ENCODE measurements at regions not wholly inside any gene's neighbourhood (a gene's known extent, or its start where the extent isn't known, plus 50 kb on each side); places are given as distances from the start of the nearest gene placed in this dataset.
A peak's percentile ranks its signal among the peaks of the same experiment; 100 is the strongest.

DNA sequence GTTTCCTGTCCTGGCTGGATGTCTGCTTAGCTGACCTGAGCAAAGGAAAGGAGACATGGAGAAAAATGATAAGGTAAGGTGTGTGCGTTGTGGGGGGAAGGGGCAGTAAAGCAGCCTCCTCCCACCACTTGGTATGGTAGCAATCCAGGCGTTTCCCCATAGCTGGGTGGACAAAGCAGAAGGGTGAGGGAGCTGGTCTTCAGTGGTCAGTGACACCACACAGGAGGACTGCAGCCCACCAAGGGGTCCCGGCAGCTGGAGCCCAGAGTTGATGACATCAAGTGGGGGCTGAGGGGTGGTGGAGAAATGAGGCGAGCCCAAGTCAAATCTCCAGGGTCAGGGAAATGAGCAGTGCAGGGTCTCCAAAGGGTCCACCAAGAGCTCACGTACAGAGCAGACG, 69.3 kb upstream of the LRRN2 start:
- H3K27me3 ChIP-seq (ENCODE audit: control insufficient read depth, insufficient read depth, low read length), result no peaks in the 10 kb centered on the region
- H3K4me1 ChIP-seq (ENCODE audit: control insufficient read depth, insufficient read depth, low read length), result peaks cover 8% of the 10 kb centered on the region; the same call in 1 of the 2 replicates
- H3K36me3 ChIP-seq (ENCODE audit: control insufficient read depth, insufficient read depth, low read length), result no peaks in the 10 kb centered on the region
- no peaks in the 10 kb centered on the region for H3K9me3 ChIP-seq (ENCODE audit: control insufficient read depth, insufficient read depth, low read length)
- DNase-seq (ENCODE audit: low read depth, low spot score), result no peak
- no peak overlapping the region for H3K4me3 ChIP-seq (ENCODE audit: low read length)
- H3K27ac ChIP-seq (ENCODE audit: low read length), result no peak overlapping the region
- WGBS (ENCODE audit: insufficient coverage, insufficient read length), result no CpG with 5 or more reads among the region's 6 CpGs

DNA sequence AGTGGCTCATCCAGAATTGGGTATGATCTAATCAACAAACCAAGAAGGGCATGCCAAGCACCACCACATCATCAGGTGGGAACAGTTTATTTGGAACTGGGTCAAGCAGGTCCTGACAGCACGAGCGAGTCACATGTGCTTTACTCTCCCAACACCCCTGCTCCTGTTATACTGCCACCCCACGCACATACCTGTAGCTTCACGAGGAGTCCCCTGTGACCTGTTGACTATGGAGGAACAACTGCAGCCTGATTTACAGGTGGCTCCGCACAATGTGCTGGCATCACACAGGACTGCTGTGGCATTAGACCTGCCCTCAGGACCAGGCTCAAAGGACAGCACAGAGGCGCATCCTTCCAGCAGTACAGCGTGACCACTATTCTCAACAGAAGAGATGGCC, 70.8 kb upstream of the LRRN2 start:
- H3K9me3 ChIP-seq (ENCODE audit: control insufficient read depth, insufficient read depth, low read length), result no peaks in the 10 kb centered on the region
- H3K27me3 ChIP-seq (ENCODE audit: control insufficient read depth, insufficient read depth, low read length), result no peaks in the 10 kb centered on the region
- no peak for DNase-seq (ENCODE audit: low read depth, low spot score)
- H3K36me3 ChIP-seq (ENCODE audit: control insufficient read depth, insufficient read depth, low read length), result no peaks in the 10 kb centered on the region
- H3K4me1 ChIP-seq (ENCODE audit: control insufficient read depth, insufficient read depth, low read length), result peaks cover 3% of the 10 kb centered on the region; the same call in 1 of the 2 replicates
- H3K27ac ChIP-seq (ENCODE audit: low read length), result no peak overlapping the region
- H3K4me3 ChIP-seq (ENCODE audit: low read length), result no peak overlapping the region
- no CpG with 5 or more reads among the region's 7 CpGs for WGBS (ENCODE audit: insufficient coverage, insufficient read length)

DNA sequence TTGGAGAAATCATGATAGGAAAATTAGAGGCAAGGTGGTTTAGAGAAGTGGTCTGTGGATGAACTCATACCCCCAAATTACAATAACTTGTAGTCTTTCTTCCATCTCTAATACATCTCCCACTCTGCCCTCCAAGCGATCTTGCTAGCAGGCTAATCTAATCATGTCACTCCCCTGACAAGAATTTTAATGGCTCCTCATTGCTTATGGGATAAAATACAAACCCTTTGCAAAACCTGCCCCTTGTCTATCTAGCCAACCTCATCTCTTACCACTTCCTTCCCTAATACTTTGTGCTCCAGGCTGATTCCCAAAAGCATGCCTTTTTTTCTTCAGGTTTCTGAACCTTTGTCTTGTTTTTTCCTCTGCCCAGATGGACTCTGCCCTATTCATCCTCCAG, 71.3 kb upstream of the LRRN2 start:
- H3K27ac ChIP-seq (ENCODE audit: low read length), result no peak overlapping the region
- no peaks in the 10 kb centered on the region for H3K4me1 ChIP-seq (ENCODE audit: control insufficient read depth, insufficient read depth, low read length)
- WGBS (ENCODE audit: insufficient coverage, insufficient read length), result no CpG with 5 or more reads among the region's 1 CpG
- DNase-seq (ENCODE audit: low read depth, low spot score), result no peak
- H3K27me3 ChIP-seq (ENCODE audit: control insufficient read depth, insufficient read depth, low read length), result no peaks in the 10 kb centered on the region
- H3K36me3 ChIP-seq (ENCODE audit: control insufficient read depth, insufficient read depth, low read length), result no peaks in the 10 kb centered on the region
- H3K4me3 ChIP-seq (ENCODE audit: low read length), result no peak overlapping the region
- no peaks in the 10 kb centered on the region for H3K9me3 ChIP-seq (ENCODE audit: control insufficient read depth, insufficient read depth, low read length)

DNA sequence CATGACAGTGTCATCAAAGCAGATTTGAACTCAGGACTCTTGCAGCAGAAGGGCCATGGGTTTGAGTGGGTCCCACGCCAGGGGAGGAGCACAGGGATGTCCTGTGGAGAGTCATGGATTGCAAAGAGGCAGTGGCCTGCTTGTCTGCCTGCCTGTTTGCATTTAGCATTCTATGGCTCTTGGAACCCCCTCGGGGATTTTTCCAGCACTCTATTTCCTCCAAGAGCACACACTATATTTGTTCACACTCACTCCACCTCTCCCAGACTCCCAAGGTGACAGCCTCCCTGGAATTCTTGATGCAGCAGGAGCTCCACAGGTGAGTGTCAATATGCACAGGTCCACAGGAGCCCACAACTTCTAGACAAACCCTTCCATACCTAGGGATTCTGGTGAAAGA, 73.1 kb upstream of the LRRN2 start:
- no peaks in the 10 kb centered on the region for H3K9me3 ChIP-seq (ENCODE audit: control insufficient read depth, insufficient read depth, low read length)
- no peaks in the 10 kb centered on the region for H3K36me3 ChIP-seq (ENCODE audit: control insufficient read depth, insufficient read depth, low read length)
- no peaks in the 10 kb centered on the region for H3K27me3 ChIP-seq (ENCODE audit: control insufficient read depth, insufficient read depth, low read length)
- no peaks in the 10 kb centered on the region for H3K4me1 ChIP-seq (ENCODE audit: control insufficient read depth, insufficient read depth, low read length)
- H3K4me3 ChIP-seq (ENCODE audit: low read length), result no peak overlapping the region
- no CpG with 5 or more reads among the region's 2 CpGs for WGBS (ENCODE audit: insufficient coverage, insufficient read length)
- no peak for DNase-seq (ENCODE audit: low read depth, low spot score)
- H3K27ac ChIP-seq (ENCODE audit: low read length), result no peak overlapping the region

DNA sequence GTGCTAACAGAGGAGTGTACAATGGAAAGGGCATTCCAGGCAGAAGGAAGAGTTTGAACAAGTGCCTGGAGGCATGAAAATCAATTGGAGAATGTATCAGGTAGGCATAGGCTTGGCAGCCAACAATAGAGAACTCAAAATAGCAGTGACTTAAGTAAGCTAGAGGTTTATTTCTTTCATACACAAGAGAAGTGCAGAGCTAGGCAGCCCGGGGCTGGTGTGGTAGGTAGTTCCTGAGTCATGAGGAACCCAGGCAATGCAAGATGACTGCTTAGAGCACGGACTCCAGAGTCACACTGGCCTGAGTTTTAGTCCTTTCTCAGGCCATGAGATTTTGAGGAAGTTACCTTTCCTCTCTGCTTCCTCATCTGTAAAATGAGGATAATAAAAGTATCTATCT, 74.8 kb upstream of the LRRN2 start:
- Histone ChIP-seq H3K4me1 (ENCODE audit: control insufficient read depth, insufficient read depth, low read length) (peaks cover 2% of the 10 kb centered on the region; the same call in 1 of the 2 replicates), H3K4me3 (ENCODE audit: low read length) (no peak overlapping the region), H3K27ac (ENCODE audit: low read length) (no peak overlapping the region), H3K27me3 (ENCODE audit: control insufficient read depth, insufficient read depth, low read length) (no peaks in the 10 kb centered on the region), H3K36me3 (ENCODE audit: control insufficient read depth, insufficient read depth, low read length) (no peaks in the 10 kb centered on the region), H3K9me3 (ENCODE audit: control insufficient read depth, insufficient read depth, low read length) (no peaks in the 10 kb centered on the region)
- DNase-seq (ENCODE audit: low read depth, low spot score), result no peak
- WGBS (ENCODE audit: insufficient coverage, insufficient read length), result no CpG with 5 or more reads among the region's 2 CpGs

DNA sequence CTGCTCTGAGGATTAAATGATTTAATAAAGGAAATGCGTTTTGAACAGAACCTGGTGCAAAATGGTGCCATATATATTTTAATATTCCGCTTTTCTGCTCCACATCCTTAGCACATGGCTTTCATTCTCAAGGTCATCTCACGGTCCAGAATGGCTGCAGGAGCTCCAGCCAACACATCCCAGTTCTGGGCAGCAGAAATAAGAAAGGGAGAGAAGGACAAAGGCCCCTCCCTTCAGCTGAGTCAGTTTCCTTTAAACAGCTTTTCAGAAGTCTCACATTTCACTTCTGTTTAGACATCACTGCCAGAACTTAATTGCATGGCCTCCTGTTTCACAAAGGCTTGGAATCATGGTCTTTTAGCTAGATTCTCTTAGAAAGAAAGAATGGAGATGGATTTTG, 75.2 kb upstream of the LRRN2 start:
- no peak overlapping the region for H3K4me3 ChIP-seq (ENCODE audit: low read length)
- no CpG with 5 or more reads among the region's 3 CpGs for WGBS (ENCODE audit: insufficient coverage, insufficient read length)
- no peak overlapping the region for H3K27ac ChIP-seq (ENCODE audit: low read length)
- no peaks in the 10 kb centered on the region for H3K9me3 ChIP-seq (ENCODE audit: control insufficient read depth, insufficient read depth, low read length)
- H3K4me1 ChIP-seq (ENCODE audit: control insufficient read depth, insufficient read depth, low read length), result peaks cover 2% of the 10 kb centered on the region; the same call in 1 of the 2 replicates
- H3K36me3 ChIP-seq (ENCODE audit: control insufficient read depth, insufficient read depth, low read length), result no peaks in the 10 kb centered on the region
- H3K27me3 ChIP-seq (ENCODE audit: control insufficient read depth, insufficient read depth, low read length), result no peaks in the 10 kb centered on the region
- DNase-seq (ENCODE audit: low read depth, low spot score), result no peak

DNA sequence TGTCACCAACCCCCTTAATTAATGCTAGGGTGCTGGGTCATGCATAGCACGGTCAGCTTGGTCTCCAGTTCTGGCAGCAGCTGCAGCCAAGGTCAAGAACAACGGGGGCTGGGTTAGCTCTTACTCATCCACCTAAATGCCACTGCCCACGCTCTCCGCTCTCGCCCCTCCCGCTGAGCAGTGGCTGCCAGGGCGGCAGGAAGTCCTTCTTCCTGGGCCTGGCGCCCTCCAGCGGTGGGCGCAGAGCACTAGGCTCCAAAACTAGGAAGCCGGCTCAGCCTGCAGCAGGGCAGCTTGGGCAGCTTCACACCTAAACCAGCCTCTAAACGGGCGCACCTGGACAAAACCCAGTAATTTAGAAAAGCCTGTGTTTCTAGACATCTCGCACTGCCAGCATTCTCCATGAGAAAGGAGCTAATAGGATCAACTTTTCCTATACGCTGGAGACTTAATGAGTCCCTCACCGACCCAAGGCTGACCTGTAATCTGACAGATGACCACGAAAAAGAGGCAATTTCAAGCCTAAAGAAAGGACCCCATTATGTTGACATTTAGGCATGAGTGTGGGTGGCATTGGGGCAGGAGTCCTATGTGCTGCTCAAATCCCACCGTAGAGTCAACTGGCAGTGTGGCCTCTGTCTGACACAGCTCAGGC, 78.4 kb upstream of the LRRN2 start:
- Histone ChIP-seq H3K27ac (ENCODE audit: low read length) (no peak overlapping the region), H3K9me3 (ENCODE audit: control insufficient read depth, insufficient read depth, low read length) (no peaks in the 10 kb centered on the region), H3K4me3 (ENCODE audit: low read length) (no peak overlapping the region), H3K27me3 (ENCODE audit: control insufficient read depth, insufficient read depth, low read length) (no peaks in the 10 kb centered on the region), H3K36me3 (ENCODE audit: control insufficient read depth, insufficient read depth, low read length) (no peaks in the 10 kb centered on the region), H3K4me1 (ENCODE audit: control insufficient read depth, insufficient read depth, low read length) (peaks cover 2% of the 10 kb centered on the region; the same call in 1 of the 2 replicates)
- DNase-seq (ENCODE audit: low read depth, low spot score), result peak; percentile 52
- WGBS (ENCODE audit: insufficient coverage, insufficient read length), result no CpG with 5 or more reads among the region's 18 CpGs

DNA sequence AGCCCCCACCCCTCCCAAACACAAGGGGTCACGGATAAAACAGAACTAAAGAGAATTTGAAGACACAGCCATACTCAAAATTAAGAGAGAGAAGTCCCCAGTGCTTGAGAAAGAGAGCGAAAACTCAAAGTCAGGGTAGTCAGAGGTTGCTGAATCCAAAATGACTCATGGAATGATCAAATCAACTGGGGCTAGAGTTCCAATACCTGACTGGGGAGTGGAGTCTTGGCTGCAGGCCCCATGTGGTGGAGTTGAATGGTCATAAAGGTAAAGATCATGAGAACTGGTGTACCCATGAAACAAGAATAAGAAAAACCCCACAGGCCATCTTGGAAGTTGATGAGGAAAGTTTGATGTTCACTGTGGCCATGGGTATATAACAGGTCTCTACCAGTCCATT, 84.5 kb upstream of the LRRN2 start:
- Histone ChIP-seq H3K9me3 (ENCODE audit: control insufficient read depth, insufficient read depth, low read length) (no peaks in the 10 kb centered on the region), H3K27ac (ENCODE audit: low read length) (no peak overlapping the region), H3K4me3 (ENCODE audit: low read length) (no peak overlapping the region), H3K27me3 (ENCODE audit: control insufficient read depth, insufficient read depth, low read length) (no peaks in the 10 kb centered on the region), H3K4me1 (ENCODE audit: control insufficient read depth, insufficient read depth, low read length) (no peaks in the 10 kb centered on the region), H3K36me3 (ENCODE audit: control insufficient read depth, insufficient read depth, low read length) (no peaks in the 10 kb centered on the region)
- no peak for DNase-seq (ENCODE audit: low read depth, low spot score)
- WGBS (ENCODE audit: insufficient coverage, insufficient read length), result no CpG with 5 or more reads among the region's 2 CpGs

DNA sequence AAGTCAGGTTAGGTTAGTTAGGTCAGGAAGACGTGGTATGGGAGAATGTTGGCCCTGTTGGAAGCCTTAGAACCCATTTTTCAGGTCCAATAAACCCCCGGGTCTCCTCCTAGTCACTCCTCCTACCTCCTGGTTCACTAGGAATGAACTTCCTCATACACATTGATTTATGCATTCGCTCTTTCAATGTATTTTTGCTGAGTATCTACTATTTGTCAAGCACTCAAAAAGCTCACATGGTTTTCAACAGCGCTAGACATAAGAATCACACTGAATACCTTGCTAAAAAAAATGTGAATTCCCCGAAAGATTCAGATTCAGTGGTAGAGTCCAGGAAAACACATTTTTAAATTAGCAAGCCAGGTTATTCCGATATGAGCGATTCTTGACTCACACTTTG, 85.8 kb upstream of the LRRN2 start:
- no peak for DNase-seq (ENCODE audit: low read depth, low spot score)
- Histone ChIP-seq H3K4me1 (ENCODE audit: control insufficient read depth, insufficient read depth, low read length) (no peaks in the 10 kb centered on the region), H3K36me3 (ENCODE audit: control insufficient read depth, insufficient read depth, low read length) (no peaks in the 10 kb centered on the region), H3K27ac (ENCODE audit: low read length) (no peak overlapping the region), H3K27me3 (ENCODE audit: control insufficient read depth, insufficient read depth, low read length) (no peaks in the 10 kb centered on the region), H3K9me3 (ENCODE audit: control insufficient read depth, insufficient read depth, low read length) (no peaks in the 10 kb centered on the region), H3K4me3 (ENCODE audit: low read length) (no peak overlapping the region)
- WGBS (ENCODE audit: insufficient coverage, insufficient read length), result no CpG with 5 or more reads among the region's 7 CpGs

DNA sequence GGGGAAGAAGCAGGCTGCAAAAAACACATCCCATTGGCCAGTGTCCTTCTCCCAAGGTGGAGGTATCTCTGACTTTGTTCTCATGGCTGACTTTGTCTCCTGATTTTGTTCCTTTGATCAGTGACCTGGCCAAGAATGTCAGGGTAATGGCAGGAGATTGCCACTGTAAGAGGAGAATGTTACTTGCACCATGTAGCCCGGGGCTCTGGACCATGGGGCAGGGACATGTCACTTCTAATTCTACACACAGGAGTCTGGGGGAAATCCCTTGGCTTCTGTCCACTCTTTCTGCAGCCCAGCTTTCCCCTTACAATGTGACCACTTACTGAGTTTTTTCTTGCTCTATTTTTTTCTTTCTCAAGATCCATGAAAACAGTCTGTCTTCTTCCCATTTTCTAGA, 87.7 kb upstream of the LRRN2 start:
- no peak overlapping the region for H3K27ac ChIP-seq (ENCODE audit: low read length)
- H3K4me3 ChIP-seq (ENCODE audit: low read length), result no peak overlapping the region
- DNase-seq (ENCODE audit: low read depth, low spot score), result no peak
- H3K36me3 ChIP-seq (ENCODE audit: control insufficient read depth, insufficient read depth, low read length), result no peaks in the 10 kb centered on the region
- H3K9me3 ChIP-seq (ENCODE audit: control insufficient read depth, insufficient read depth, low read length), result no peaks in the 10 kb centered on the region
- no peaks in the 10 kb centered on the region for H3K4me1 ChIP-seq (ENCODE audit: control insufficient read depth, insufficient read depth, low read length)
- no CpG with 5 or more reads among the region's 1 CpG for WGBS (ENCODE audit: insufficient coverage, insufficient read length)
- H3K27me3 ChIP-seq (ENCODE audit: control insufficient read depth, insufficient read depth, low read length), result no peaks in the 10 kb centered on the region

DNA sequence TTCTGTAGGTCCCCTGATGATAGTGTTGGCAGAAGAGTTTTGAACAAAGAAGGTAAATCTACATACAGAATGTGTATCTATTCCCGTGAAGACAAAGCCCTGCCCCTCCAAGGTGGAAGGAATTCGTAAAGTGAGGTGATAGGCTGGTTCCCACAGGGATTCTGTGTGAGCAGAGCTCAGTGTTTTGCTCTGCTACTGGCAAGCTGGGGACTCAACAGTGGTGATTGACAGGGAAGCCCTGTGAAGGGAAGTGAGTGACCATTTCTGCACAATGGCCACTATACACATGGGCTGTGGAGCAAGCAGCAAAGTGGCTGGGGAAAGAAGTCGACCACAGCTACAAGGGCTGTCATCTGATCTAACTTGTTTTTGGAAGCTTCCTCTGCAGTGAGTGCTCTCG, 90.0 kb upstream of the LRRN2 start:
- Histone ChIP-seq H3K27ac (ENCODE audit: low read length) (no peak overlapping the region), H3K27me3 (ENCODE audit: control insufficient read depth, insufficient read depth, low read length) (no peaks in the 10 kb centered on the region), H3K4me3 (ENCODE audit: low read length) (no peak overlapping the region), H3K4me1 (ENCODE audit: control insufficient read depth, insufficient read depth, low read length) (no peaks in the 10 kb centered on the region), H3K36me3 (ENCODE audit: control insufficient read depth, insufficient read depth, low read length) (no peaks in the 10 kb centered on the region), H3K9me3 (ENCODE audit: control insufficient read depth, insufficient read depth, low read length) (no peaks in the 10 kb centered on the region)
- DNase-seq (ENCODE audit: low read depth, low spot score), result no peak
- WGBS (ENCODE audit: insufficient coverage, insufficient read length), result no CpG with 5 or more reads among the region's 4 CpGs
